ENCODE measurements at regions not wholly inside any gene's neighbourhood (a gene's known extent, or its start where the extent isn't known, plus 50 kb on each side); places are given as distances from the start of the nearest gene placed in this dataset.
"Not testable (repeated sequence)": the region's sequence is repeated elsewhere in the genome, so short reads cannot be mapped to it uniquely, and the experiment has no call there.

DNA sequence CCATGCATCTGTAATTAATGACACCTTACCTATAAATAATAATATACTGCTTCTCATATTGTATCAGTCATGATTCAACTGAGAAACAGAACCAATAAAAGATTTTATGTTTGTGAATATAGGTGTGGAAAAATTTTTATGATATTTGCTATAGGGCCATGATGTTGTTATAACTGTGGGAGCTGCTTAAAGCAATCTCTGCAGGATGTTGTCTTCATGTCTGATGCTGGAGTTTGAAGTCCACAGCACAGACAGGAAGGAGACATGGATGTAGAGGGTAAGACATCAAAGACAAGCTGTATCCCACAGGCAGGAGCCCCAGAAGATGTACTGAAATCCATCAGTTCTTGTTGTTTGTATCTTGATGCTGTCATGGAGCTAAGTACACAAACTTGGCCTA lies 366.7 kb upstream of the ANKRD20A1 start:
- H3K9ac ChIP-seq (ENCODE audit: insufficient read depth, low read depth, low read length); H4K20me1 ChIP-seq (ENCODE audit: insufficient read depth, low read length); H3K4me1 ChIP-seq (ENCODE audit: insufficient read depth, low read length); H3K4me2 ChIP-seq (ENCODE audit: low read depth, low read length); H3K36me3 ChIP-seq (replicated peaks in 1 of 2; ENCODE audit: control insufficient read depth in 1 of 2, insufficient read depth in 2 of 2, low read length in 2 of 2); in situ Hi-C loops (cut with HindIII; ENCODE audit: extremely low pct_ligation_motif_present, low pct_unique_long_range_greater_than_20kb); H3K4me3 ChIP-seq (replicated peaks in 1 of 3; ENCODE audit: insufficient read depth in 1 of 3, low read depth in 2 of 3, low read length in 3 of 3); H3K27ac ChIP-seq (ENCODE audit: extremely low read length, insufficient read depth, low read length); CTCF ChIA-PET (ENCODE audit: low intra/inter-chr PET ratio, low total read pairs); DNase-seq (ENCODE audit: low spot score); POLR2A ChIA-PET; H3K9me3 ChIP-seq (ENCODE audit: low read length); ATAC-seq; H3K27me3 ChIP-seq (ENCODE audit: control insufficient read depth in 1 of 2, insufficient read depth in 2 of 2, low read length in 2 of 2); H2AFZ ChIP-seq (ENCODE audit: low read length); FAIRE-seq; intact Hi-C loops (cut with micrococcal nuclease; ENCODE audit: unreplicated experiment); BruUV-seq (replicated peaks); H3K79me2 ChIP-seq (ENCODE audit: insufficient read depth, low read length): not testable (repeated sequence)

DNA sequence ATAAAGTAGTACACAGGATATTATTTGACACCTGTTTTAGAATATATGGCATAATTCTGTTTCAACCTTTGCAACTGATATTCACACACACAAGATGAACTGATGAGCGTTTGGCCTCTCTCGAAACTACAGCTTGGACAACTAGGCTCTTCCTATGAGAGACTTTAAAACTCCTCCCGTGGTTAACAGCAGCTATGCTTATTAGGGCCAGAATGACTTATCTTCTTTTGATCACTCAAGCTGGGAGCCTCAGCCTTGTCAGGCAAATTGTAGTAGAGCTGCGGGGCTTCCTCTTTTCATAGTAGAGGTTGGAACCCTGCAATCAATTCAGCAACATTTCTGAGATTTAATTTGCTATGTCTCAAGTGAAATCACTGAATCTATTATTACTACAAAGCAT lies 381.3 kb upstream of the ANKRD20A1 start:
- H3K9ac ChIP-seq (ENCODE audit: insufficient read depth, low read depth, low read length); H3K4me1 ChIP-seq (ENCODE audit: insufficient read depth, low read length); H3K4me3 ChIP-seq (replicated peaks in 1 of 3; ENCODE audit: insufficient read depth in 1 of 3, low read depth in 2 of 3, low read length in 3 of 3); H4K20me1 ChIP-seq (ENCODE audit: insufficient read depth, low read length); H3K27me3 ChIP-seq (ENCODE audit: control insufficient read depth in 1 of 2, insufficient read depth in 2 of 2, low read length in 2 of 2); H3K9me3 ChIP-seq (ENCODE audit: low read length); intact Hi-C loops (cut with micrococcal nuclease; ENCODE audit: unreplicated experiment); H3K79me2 ChIP-seq (ENCODE audit: insufficient read depth, low read length); H2AFZ ChIP-seq (ENCODE audit: low read length); FAIRE-seq; H3K4me2 ChIP-seq (ENCODE audit: low read depth, low read length); in situ Hi-C loops (cut with HindIII; ENCODE audit: extremely low pct_ligation_motif_present, low pct_unique_long_range_greater_than_20kb); CTCF ChIA-PET (ENCODE audit: low intra/inter-chr PET ratio, low total read pairs); BruUV-seq (replicated peaks); H3K36me3 ChIP-seq (replicated peaks in 1 of 2; ENCODE audit: control insufficient read depth in 1 of 2, insufficient read depth in 2 of 2, low read length in 2 of 2); DNase-seq (ENCODE audit: low spot score); POLR2A ChIA-PET; H3K27ac ChIP-seq (ENCODE audit: extremely low read length, insufficient read depth, low read length); ATAC-seq: not testable (repeated sequence)
- WGBS (ENCODE audit: low lambda C conversion rate), result no CpG with 5 or more reads among the region's 4 CpGs

DNA sequence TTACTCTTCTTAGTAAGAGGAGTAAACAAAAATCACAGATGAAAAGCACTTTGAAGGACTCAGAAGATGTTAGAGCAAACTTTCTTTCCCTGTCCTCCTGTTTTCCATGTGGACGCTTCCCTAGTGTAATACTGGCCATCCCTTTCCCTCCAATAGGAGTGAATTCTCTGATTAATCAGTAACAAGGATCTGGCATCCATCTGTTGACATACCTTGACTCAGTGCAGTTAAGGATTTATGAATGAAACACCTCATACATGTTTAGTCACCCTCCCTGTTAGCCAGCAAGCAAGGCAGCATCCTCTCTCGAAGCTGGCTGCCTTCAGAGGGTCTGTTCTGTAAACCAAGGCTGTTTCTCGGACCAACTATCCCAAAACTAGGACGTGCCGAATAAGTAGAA lies 388.0 kb upstream of the ANKRD20A1 start:
- intact Hi-C loops (cut with micrococcal nuclease; ENCODE audit: unreplicated experiment); H3K4me1 ChIP-seq (ENCODE audit: insufficient read depth, low read length); H3K4me2 ChIP-seq (ENCODE audit: low read depth, low read length); BruUV-seq (replicated peaks); DNase-seq (ENCODE audit: low spot score); FAIRE-seq; H3K4me3 ChIP-seq (replicated peaks in 1 of 3; ENCODE audit: insufficient read depth in 1 of 3, low read depth in 2 of 3, low read length in 3 of 3); POLR2A ChIA-PET; H3K9ac ChIP-seq (ENCODE audit: insufficient read depth, low read depth, low read length); H3K36me3 ChIP-seq (replicated peaks in 1 of 2; ENCODE audit: control insufficient read depth in 1 of 2, insufficient read depth in 2 of 2, low read length in 2 of 2); in situ Hi-C loops (cut with HindIII; ENCODE audit: extremely low pct_ligation_motif_present, low pct_unique_long_range_greater_than_20kb); H3K9me3 ChIP-seq (ENCODE audit: low read length); H2AFZ ChIP-seq (ENCODE audit: low read length); H3K27ac ChIP-seq (ENCODE audit: extremely low read length, insufficient read depth, low read length); H3K27me3 ChIP-seq (ENCODE audit: control insufficient read depth in 1 of 2, insufficient read depth in 2 of 2, low read length in 2 of 2); H3K79me2 ChIP-seq (ENCODE audit: insufficient read depth, low read length); H4K20me1 ChIP-seq (ENCODE audit: insufficient read depth, low read length); CTCF ChIA-PET (ENCODE audit: low intra/inter-chr PET ratio, low total read pairs): not testable (repeated sequence)
- peak; percentile 99 for ATAC-seq
- WGBS (ENCODE audit: low lambda C conversion rate), result no CpG with 5 or more reads among the region's 5 CpGs

DNA sequence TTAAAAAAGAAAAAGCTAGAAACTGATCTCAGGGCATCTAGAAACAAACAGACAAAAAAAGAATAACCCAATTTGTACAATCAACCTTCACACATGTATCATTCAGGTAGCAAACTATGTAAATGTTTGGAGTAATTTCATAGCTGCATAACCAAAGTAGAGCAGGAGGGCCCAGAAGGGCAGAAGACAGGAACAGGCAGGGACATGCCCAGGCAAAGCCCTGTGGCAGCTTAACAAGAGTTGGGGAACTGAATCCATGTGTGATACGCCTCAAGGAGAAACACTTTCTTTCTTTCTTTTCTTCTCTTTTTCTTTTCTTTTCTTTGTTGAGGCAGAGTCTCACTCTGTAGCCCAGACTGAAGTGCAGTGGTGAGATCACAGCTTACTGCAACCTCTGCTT lies 390.4 kb upstream of the ANKRD20A1 start:
- BruUV-seq (replicated peaks); intact Hi-C loops (cut with micrococcal nuclease; ENCODE audit: unreplicated experiment); H3K9ac ChIP-seq (ENCODE audit: insufficient read depth, low read depth, low read length); FAIRE-seq; H3K4me2 ChIP-seq (ENCODE audit: low read depth, low read length); CTCF ChIA-PET (ENCODE audit: low intra/inter-chr PET ratio, low total read pairs); ATAC-seq; H3K79me2 ChIP-seq (ENCODE audit: insufficient read depth, low read length); DNase-seq (ENCODE audit: low spot score); H3K27ac ChIP-seq (ENCODE audit: extremely low read length, insufficient read depth, low read length); H3K36me3 ChIP-seq (replicated peaks in 1 of 2; ENCODE audit: control insufficient read depth in 1 of 2, insufficient read depth in 2 of 2, low read length in 2 of 2); H3K4me3 ChIP-seq (replicated peaks in 1 of 3; ENCODE audit: insufficient read depth in 1 of 3, low read depth in 2 of 3, low read length in 3 of 3); H3K27me3 ChIP-seq (ENCODE audit: control insufficient read depth in 1 of 2, insufficient read depth in 2 of 2, low read length in 2 of 2); H4K20me1 ChIP-seq (ENCODE audit: insufficient read depth, low read length); in situ Hi-C loops (cut with HindIII; ENCODE audit: extremely low pct_ligation_motif_present, low pct_unique_long_range_greater_than_20kb); H2AFZ ChIP-seq (ENCODE audit: low read length); H3K9me3 ChIP-seq (ENCODE audit: low read length); POLR2A ChIA-PET; H3K4me1 ChIP-seq (ENCODE audit: insufficient read depth, low read length): not testable (repeated sequence)
- WGBS (ENCODE audit: low lambda C conversion rate), result no CpG with 5 or more reads among the region's 1 CpG
